HL-60/S4 treated with retinoic acid at 250 ng/mL for 4 days and 3 days (cell line): ENCODE measurements at regions not wholly inside any gene's neighbourhood (a gene's known extent, or its start where the extent isn't known, plus 50 kb on each side); places are given as distances from the start of the nearest gene placed in this dataset.
"Not testable (repeated sequence)": the region's sequence is repeated elsewhere in the genome, so short reads cannot be mapped to it uniquely, and the experiment has no call there.

Source experiments
- in situ Hi-C: fragments of 300-500 bp; cut with MboI; formaldehyde crosslinking; loops from 2 replicates; pipeline ENCODE4 v1.7.0; 2022; ENCODE audit warnings: low sequenced_read_pairs

DNA sequence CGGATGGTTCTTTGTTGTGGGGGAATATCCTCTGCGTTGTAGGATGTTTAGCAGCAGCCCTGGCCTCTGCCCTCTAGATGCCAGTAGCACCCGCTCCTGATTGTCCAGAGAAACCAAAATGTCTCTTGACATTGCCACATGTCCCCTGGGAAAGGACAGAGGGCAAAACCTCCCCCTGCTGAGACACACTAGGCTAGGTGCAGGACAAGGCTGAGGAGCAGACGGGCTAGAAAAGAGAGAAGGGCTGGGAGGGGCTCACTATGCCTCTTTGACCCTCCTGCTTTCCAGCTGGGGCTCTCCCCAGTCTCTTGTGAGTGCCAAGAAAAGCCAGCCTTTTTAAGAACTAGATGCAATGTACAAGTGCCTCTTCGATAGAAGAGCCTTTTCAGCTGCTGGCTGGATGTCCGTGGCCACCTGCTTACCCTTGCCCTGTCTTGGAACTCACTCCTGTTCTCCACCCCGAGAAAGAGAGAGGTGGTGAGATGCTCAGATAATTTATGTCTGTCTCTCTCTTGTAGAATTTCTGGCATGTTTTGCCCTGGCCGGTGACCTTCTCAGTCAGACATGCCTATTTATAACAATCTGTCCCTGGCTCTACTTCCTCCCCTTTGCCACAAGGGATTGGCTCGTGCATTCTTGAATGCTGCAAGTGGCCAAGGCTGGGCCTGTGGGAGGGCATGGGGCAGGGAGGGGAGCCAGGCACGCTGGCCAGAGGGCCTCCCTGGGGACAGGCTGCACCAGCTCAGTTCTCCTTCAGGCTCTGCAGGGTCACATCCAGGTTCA, 142.6 kb downstream of the RPLP1 start:
- in situ Hi-C loops = no loop called here

DNA sequence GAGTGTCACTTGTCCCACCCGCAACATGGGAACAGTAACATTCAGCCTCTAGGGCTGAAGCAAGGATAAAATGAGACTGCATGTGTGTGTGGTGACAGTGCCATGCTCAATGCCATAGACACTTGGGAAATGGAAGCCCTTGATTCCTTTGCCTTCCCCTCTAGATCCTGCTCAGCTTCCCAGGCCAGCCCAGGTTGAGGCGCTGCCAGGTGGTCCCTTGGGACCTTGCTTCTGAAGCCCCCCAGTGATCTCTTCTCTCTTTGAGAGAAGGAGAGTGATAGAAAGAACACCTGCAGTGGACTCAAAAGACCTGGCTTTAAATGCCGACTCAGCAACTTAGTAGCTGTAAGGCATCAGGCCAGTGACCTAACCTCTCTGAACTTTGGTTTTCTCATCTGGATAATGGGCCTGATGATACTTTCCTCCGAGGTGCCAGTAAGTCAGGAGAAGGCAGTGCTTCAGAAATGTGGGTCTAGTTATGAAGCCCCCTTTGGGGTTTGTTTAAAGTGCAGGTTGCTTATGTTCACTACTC, 144.5 kb downstream of the RPLP1 start:
- in situ Hi-C loops = no loop called here

DNA sequence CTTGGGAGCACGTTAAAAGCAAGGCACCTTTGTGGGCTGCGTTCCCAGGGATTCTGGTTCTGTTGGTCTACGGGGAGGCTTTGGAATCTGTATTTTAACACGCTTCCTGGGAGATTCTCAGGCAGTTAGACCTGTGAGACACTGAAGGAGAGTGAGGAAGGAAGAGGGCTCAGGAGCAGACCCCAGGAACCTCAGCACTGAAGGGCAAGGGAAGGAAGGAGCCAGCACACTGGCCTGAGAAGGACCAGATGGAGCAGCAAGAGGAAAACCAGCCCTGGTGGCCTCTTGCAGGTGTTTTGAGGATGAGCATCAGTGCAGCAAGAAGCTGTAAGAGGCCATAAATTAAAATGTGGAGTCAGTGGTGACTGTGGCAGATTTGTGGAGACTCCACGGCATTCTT, 146.7 kb downstream of the RPLP1 start:
- in situ Hi-C loops = no loop called here

DNA sequence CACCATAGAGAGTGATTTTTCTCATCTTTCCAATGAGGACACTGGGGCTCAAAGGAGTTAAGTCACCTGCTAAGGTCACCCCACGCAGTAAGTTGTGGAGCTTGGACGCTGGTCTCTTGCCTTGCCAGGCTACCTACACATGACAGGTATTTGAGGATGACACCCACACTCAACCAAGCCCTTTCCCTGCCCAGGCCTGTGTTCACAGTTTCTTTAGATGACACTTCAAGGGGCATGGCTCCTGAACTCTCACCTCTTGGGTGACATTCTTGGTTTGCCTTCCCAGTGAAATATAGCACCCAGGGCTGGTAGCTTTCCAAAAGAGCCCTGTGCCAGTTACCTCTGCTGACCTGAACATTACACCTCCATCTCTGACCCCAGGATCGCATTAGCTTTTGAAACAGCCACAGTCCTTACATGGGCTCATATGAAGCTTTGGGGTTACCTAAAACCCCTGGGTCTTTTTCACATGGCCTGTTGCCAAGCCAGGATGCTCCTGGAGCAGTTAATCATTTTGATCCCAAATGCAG, 148.0 kb downstream of the RPLP1 start:
- in situ Hi-C loops = no loop called here

DNA sequence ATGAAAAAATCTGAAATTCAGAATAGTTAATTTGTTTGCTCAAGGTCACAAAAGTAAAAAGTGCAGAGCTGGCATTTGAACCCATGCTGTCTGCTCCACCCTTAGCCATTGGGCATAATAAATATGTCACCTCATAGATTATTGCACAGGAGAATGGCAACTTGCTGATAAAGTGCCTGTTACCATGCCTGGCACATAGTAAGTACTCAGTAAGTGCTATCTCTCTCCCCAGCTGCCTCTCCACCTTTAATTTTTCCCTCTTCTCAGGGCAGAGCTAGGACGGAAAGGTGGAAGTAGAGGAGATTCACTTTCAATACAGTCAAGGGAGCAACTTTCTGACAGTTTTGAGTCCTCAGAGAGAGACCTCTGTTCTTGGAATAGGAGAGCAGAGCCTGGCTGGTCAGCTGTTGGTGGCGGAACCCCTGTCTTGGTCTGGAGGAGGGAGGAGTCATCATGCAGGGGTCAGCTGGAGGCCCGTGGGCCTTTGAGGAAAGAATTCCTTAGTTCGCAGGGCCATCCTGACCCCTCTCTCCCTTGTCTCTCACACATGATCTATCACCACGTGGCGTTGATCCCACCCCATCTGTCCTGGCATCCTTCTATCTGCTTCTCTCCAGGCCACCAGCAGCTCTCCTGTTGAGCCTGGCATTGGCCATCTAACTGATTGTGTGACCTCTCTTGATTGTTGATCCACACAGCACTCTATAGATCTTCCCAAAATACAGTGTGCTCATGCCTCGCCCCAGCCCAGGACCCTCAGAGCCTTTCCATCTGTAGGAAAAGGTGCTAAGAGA, 149.3 kb downstream of the RPLP1 start:
- in situ Hi-C loops = no loop called here

DNA sequence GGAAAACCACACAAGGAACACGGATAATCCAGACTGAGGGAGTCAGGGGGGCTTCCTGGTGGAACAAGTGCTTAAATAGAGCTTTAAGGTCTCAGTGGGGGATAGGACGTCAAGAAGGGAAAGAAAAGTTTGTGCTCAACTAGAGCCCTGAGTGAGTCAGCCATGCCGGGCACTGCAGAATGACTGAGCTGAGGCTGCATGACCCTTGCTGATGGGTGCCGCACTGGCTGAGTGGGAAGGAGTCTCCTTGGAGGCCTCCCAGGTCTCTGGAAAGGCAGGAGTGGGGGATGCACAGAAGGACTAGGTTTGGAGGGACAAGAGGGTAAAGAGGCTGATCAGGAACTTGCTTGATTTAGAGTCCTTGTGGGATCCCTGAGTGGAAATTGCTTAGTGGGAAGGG, 150.3 kb downstream of the RPLP1 start:
- in situ Hi-C loops = no loop called here

DNA sequence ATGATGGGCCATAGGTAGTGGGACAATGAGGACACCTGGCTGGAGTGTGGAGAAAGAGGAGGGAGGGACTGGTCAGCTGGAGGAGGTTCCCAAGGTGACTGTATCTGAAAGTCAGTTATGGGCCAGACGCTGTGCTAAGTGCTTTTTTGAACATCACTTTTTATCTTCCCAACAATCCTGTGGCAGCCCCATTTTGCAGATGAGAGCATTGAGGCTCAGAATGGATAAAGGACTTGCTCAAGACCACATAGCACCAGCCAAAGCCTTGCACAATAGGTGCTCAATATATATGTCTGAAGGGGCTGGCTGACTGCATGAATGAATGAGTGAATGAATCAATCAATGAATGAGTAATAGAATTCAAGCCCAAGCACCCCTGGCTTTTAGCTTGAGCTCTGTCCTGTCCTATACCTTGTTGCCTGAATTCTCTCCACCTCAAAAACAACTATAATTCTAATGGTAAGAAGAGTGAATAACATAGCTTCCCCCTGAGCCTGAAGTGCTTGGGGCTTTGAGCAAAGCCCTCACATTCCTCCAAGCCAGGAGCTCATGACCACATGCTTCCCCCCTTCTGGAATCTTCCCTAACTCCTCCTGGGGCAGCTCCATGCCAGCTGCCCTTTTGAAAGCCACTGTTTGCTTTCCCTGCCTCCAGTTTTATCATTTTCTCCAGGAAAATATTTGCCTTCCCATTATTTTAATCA, 150.9 kb downstream of the RPLP1 start:
- in situ Hi-C loops = no loop called here

DNA sequence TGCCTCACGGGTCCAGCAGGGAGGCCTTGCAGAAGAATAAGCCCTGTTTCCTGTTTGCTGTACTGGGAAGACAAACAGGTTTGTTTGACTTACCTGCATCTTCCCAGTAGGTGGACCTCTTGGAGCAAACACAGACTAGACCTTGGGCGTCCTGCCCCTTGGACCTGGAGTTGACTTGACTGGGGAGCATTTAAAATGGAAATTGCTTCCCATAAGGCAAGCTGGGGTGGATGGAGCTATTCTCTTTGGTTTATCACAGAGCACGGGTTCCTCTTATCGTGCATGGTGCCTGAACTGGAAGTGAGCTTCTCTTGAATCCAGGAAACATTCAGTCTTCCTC, 151.4 kb downstream of the RPLP1 start:
- in situ Hi-C loops = no loop called here

DNA sequence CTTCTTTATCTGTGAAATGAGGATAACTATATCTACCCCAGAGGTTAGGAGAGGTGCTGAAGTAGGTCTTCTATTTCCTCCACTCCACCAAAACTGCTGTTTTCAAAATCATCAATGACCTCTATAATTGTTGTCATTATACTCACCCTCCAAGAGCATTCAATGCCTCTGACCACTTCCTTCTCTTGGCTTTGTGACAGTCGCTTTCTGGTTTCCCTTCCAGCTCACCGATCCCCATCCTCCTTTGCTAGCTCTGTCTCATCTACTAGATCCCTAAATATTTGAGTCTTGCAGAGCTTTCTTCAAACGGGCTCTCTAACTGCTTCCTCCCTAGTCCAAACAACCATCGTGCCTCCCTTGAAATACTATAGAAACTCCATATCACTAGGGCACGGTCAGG, 153.5 kb downstream of the RPLP1 start:
- in situ Hi-C loops = no loop called here

DNA sequence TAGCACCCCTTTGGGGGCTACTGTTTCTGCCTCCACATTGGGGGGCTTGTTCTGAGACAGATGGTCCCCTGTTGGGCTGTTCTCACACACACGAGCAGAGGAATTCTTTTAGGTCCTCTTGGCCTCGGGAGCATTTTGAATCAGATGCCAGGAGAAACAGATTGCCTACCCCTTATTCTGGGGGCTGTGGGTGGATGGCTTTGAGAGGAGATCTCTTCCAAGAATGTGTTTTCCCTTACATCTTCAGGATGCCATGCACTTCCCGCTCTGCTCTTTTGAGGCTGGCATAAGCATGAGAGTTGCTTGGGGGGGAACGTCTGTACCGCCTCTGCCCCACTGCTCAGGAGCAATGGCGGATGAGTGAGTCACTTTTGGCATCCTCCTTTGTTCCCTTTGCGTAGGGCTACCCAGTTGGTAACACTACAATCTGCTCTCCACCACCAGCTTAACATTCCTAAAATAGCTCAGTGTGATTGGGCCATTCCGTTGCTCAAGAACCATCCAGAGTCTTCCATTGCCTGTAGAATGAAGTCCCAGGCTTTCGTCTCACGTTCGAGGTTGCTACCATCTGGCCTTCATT, 154.4 kb downstream of the RPLP1 start:
- in situ Hi-C loops = no loop called here

DNA sequence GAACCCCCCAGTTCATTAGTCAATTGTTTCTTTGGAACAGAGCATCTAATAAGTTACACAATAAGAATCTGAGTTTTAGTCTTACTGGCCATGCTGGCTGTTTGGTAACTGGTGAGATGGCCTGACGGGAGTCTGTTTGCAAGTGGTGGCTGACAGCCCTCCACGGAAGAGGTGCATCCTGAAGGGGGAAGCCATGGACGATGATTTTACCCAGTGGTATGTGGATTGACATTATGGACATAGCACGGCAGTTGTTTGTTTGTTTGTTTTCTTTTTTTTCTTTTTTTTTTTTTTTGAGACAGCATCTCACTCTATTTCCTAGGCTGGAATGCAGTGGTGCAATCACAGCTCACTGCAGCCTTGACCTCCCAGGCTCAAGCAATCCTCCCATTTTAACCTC, 156.0 kb downstream of the RPLP1 start:
- in situ Hi-C loops = no loop called here

DNA sequence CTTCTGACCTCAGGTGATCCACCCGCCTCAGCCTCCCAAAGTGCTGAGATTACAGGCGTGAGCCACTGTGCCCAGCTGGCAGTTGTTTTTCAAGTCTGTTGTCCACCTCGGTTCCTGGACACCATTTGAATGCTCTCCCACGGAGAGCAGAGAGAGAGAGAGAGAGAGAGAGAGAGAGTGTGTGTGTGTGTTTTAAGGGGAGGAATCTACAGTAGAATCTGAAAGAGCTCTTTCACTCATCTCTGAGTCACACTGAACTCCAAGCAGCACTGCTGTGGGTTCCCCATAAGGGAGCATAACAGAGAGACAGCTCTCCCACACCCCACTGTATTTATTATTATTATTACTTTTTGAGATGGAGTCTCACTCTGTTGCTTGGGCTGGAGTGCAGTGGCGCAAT, 156.6 kb downstream of the RPLP1 start:
- in situ Hi-C loops = no loop called here

DNA sequence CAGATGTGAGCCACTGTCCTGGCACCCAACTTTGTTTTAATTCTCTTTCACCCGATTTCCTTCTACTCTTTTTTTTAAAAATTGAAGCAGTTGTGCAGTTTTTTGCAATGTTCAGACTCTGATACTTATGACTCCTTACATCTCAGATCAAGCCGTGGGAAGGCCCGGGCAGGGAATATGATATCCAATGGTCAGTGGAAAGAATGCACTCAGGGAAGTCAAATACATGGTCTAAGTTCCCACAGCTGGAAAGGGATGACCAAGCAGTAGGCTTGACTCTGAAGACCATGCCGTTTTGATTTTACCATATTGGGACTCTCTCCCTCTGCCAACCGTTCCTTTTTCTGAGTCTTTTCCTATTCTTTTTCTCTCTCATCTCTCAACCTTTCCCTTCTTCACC, 157.2 kb downstream of the RPLP1 start:
- in situ Hi-C loops = no loop called here

DNA sequence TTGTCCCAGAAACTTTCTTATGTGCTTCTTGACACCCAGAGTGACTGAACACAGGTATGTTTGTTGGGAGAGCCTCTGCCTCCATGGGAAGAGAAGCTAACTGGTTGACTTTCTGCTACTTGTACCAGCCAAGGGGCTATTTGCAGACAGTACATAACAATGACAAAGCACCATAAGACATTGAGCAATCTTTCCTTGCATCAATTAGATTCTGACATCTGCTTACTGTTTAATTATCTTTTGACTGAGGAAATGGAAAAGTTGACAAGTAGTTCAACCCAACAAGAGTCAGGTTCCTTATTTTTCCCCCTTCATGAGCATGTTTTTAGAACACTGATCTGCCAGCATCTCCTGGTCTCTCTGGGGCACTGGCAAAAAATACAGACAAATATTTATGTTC, 157.7 kb downstream of the RPLP1 start:
- in situ Hi-C loops = no loop called here

DNA sequence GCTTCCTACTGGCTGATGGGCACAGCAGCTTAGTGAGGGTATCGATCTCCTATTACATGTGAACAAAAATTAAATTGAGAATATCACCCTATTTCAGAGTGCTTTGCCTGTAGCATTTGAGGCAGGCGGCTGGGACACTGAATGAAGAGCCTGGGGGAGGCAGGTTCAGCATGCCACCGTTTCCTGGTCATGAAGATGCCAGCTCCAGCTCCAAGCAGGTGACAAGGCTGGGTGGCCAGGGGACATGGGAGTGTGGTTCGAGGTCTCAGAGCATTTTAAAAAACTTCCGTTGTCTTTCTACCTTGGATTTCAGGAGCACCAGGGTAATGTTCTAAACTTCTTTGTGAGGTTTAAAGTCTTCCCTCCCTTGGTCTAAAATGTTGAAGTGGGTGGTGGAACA, 158.2 kb downstream of the RPLP1 start:
- in situ Hi-C loops = no loop called here

DNA sequence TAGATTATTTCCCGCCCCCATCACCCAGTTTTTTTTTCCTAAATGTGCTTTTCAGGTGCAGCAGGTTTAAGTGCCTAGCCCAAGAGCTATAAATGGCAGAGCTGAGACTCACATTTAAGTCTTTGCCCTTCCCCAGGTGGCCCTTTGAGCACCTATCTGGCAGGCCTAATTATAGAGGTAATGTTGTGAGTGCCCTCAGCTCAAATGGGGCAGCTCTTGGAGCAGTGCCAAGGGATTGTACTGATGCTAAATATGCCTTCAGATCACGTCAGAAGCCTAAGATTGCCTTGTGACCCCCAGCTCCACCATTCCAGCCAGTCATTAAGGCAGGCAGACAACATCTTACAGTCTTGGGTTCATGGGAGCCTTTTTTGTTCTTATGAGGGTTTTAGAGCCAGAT, 159.5 kb downstream of the RPLP1 start:
- in situ Hi-C loops = no loop called here

DNA sequence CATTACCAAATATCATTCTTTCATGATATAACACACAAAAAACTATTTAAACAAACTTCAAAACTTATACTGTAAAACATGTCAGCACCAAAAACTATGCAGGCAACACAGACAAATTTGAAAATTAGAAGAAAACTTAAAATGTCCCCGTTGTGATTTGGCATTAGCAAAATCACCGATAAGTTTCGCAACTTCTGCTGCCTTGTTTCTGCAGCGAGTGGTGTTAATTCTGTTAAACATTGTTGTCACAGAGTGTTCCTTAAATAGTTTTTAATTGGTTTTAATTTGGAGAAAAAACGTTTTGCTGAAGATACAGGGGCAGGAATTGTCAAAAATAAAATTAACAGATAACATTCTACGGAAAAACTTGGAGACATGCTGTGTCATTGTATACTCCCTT, 160.6 kb downstream of the RPLP1 start:
- in situ Hi-C loops = no loop called here

DNA sequence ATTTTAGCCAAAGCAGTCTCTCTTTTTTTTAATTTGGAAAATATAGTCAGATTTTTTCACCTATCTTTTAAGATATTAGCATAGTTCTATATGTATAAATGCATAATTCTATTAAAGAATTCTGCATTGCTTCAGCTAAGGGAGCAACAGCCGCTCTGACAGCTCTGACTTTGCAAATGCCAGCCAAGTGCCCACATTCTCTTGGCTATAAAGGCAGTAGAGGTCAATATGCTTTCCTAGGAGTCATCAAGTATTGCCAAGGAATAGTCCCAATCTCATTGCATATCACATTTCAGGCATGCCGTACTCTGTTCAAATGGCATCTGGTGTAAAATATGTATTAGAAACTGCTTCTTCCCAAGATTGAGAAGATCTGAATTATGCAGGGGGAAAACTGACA, 161.4 kb downstream of the RPLP1 start:
- in situ Hi-C loops = no loop called here

DNA sequence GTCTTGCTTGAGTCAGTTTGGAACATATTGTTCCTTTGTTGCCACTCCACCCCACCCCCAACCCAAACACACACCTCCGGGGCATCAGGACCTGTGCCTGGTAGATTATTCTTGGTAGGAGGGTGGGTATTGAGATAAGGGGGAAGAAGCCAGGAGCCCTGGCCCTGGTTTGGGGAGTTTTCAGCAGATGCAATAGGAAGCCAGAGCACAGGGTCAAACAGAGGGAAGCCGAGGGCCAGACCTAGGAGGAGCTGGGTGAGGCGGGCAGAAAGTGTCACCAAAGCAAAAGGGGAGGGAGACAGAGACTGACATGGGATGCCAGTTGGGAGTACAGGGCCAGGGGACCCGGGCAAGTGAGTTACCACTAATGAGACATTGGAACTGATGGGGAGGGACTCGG, 163.1 kb downstream of the RPLP1 start:
- in situ Hi-C loops = no loop called here

DNA sequence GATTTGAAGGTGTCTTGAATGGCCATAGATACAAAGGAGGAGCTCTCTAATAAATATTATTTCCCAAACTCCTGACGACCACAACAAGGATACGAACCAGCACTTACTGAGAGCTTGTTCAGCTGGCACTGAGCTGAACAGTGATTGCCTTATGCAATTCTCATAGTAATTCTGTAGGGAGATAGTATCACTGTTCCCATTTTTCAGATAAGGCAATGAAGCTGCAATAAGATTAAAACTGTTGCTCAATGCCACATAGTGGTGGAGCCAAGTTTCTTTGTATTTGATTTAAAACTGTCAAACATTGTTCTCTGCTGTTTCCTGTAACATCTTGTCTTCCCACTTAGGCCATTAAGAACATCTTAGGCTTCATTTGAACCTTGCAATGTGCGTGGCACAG, 163.9 kb downstream of the RPLP1 start:
- in situ Hi-C loops = no loop called here

DNA sequence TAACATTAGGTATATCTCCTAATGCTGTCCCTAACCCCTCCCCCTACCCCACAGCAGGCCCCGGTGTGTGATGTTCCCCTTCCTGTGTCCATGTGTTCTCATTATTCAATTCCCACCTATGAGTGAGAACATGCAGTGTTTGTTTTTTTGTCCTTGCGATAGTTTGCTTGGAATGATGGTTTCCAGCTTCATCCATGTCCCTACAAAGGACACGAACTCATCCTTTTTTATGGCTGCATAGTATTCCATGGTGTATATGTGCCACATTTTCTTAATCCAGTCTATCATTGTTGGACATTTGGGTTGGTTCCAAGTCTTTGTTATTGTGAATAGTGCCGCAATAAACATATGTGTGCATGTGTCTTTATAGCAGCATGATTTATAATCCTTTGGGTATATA, 164.5 kb downstream of the RPLP1 start:
- in situ Hi-C loops = not testable (repeated sequence)
